Bronchial epithelial cell (primary cell): ENCODE measurements at regions not wholly inside any gene's neighbourhood (a gene's known extent, or its start where the extent isn't known, plus 50 kb on each side); places are given as distances from the start of the nearest gene placed in this dataset.
"Not testable (repeated sequence)": the region's sequence is repeated elsewhere in the genome, so short reads cannot be mapped to it uniquely, and the experiment has no call there.

Experiments
- DNase-seq: peaks from one replicate; pipeline ENCODE4 v3.0.0-alpha.2; 2010; ENCODE audit warnings: low read depth
- FAIRE-seq: peaks from 2 replicates; lab custom pipeline; 2011; peaks lifted over from hg19 to GRCh38; lab: Jason Lieb, UNC
- H3K27me3 ChIP-seq: 2 replicates; pipeline ENCODE4 v1.5.1; 2011; ENCODE audit warnings: low read length; ENCODE audit not compliant: control insufficient read depth, insufficient read depth
- H3K36me3 ChIP-seq: 2 replicates; pipeline ENCODE4 v1.5.1; 2011; ENCODE audit warnings: low read length; ENCODE audit not compliant: control insufficient read depth, insufficient read depth
- H3K4me3 ChIP-seq: 2 replicates; pipeline ENCODE4 v1.5.1; 2011; ENCODE audit warnings: mild to moderate bottlenecking, low read depth, low read length, control low read depth
- CTCF ChIP-seq: IDR thresholded peaks from 2 replicates; pipeline ENCODE4 v1.5.1; 2011; ENCODE audit warnings: mild to moderate bottlenecking, moderate library complexity, low read length, control low read depth, inconsistent platforms; ENCODE audit not compliant: insufficient read depth, severe bottlenecking

DNA sequence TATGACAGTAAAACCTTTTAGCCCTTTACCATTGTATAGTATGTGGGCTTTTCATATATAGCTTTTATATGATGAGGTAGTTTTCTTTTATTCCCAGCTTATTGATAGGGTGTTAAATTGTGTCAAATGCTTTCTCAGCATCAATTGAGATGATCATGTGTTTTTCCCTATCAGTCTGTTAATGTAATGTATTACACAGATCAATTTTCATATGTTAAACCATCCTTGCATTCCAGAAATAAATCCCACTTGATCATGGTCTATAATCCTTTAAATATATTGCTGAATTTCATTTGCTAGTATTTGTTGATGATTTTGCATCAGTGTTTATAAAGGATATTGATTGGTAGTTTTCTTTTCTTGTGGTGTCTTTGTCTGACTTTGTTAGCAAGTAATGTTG is 603.9 kb downstream of the TRHDE start:
- no peak for TF ChIP-seq CTCF
- Histone ChIP-seq H3K4me3 (no peak overlapping the region), H3K27me3 (no peaks in the 10 kb centered on the region), H3K36me3 (no peaks in the 10 kb centered on the region)
- FAIRE-seq (no peak), DNase-seq (no peak)

DNA sequence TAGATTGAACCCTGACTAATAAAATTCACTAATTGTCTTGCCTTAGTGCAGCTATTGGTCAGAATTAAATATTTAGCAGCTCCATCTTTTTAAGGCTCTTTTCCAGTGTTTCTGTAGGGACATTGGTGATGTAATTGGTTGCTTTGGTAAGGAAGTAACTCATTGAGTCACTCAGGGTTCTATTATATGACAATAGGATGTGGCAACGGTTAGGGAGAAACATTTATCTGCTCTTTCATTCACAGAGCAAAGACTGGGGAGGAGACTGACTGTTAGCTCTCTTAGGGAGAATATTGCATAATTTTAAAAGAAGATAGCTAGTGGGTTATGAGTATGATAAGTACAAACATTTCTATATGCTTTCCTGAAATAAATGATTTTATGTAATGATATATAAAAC is 616.5 kb downstream of the TRHDE start:
- H3K36me3 ChIP-seq = no peaks in the 10 kb centered on the region
- DNase-seq (no peak), FAIRE-seq (no peak)
- H3K4me3 ChIP-seq = no peak overlapping the region
- TF ChIP-seq CTCF = no peak
- no peaks in the 10 kb centered on the region for H3K27me3 ChIP-seq

- Histone ChIP-seq H3K36me3 (no peaks in the 10 kb centered on the region), H3K4me3 (no peak overlapping the region), H3K27me3 (no peaks in the 10 kb centered on the region)
- DNase-seq = no peak
- TF ChIP-seq CTCF = no peak
- no peak for FAIRE-seq
These were observed 617.6 kb downstream of the TRHDE start for GRCh38 chr12:72889791-72890190.

GRCh38 chr12:72901685-72902084 is 629.5 kb downstream of the TRHDE start:
- no peaks in the 10 kb centered on the region for H3K36me3 ChIP-seq
- FAIRE-seq = no peak
- no peak for DNase-seq
- H3K27me3 ChIP-seq = no peaks in the 10 kb centered on the region
- TF ChIP-seq CTCF = no peak
- H3K4me3 ChIP-seq = no peak overlapping the region

DNA sequence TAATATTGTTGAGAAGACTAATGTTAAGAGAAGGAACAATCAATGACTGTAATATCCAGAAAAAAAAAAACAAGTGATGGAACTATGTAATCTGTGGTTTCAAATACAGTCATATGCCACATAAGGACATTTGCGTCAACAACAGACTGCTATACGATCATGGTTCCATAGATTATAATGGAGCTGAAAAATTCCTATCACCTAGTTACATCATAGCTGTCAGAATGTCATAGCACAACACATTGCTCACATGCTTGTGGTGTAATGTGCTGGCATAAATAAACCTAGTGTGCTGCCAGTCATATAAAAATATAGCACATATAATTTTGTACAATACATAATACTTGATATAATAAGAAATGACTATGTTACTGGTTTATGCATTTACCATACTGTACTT is 653.5 kb downstream of the TRHDE start:
- no peak for FAIRE-seq
- H3K27me3 ChIP-seq = no peaks in the 10 kb centered on the region
- DNase-seq = no peak
- H3K36me3 ChIP-seq = no peaks in the 10 kb centered on the region
- H3K4me3 ChIP-seq = no peak overlapping the region
- TF ChIP-seq CTCF = no peak

DNA sequence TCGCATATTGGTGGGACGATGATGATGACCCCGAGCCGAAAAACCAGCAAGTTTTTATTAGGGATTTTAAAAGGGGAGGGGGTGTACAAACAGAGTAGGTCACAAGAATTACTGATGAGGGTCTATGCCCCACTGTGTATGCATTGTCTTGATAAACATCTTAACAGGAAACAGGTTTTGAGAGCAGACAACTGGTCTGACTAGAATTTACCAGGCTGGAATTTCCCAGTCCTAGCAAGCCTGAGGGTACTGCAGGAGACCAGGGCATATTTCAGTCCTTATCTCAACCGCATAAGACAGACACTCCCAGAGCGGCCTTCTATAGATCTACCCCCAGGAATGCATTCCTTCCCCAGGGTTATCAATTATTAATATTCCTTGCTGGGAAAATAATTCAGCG is 659.7 kb downstream of the TRHDE start:
- H3K4me3 ChIP-seq, H3K36me3 ChIP-seq, H3K27me3 ChIP-seq, DNase-seq, FAIRE-seq: not testable (repeated sequence)
